Stimulated activated CD4-positive, alpha-beta T cell treated with anti-CD3 and anti-CD28 coated beads, Interleukin-4, amount 100 ng/mL, for 4 hours (primary cell): ENCODE measurements at regions not wholly inside any gene's neighbourhood (a gene's known extent, or its start where the extent isn't known, plus 50 kb on each side); places are given as distances from the start of the nearest gene placed in this dataset.

Source experiments
- DNase-seq, 2 experiments: peaks; one replicate each; pipeline ENCODE4 v3.0.0-alpha.2; 2020

DNA sequence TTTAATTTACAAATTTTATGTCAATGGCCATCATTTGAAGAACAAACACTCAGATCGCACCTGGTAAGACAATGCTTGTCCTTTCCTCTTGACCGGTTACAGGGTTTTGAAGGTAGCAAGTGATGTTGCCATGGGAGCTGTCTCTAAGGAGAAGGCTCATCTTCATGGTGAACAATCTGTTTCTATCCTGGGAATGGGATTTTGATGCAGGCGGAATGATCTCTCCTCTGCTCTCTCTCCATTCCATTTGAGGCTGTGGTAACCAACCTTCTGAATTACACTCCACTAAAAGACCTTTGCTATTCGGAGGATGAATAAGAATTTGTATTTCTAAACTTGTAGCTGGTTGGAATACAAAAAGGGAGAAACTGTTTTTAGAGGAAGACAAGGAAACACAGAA lies 57.9 kb upstream of the SLC5A9 start:
- no peak for DNase-seq

DNA sequence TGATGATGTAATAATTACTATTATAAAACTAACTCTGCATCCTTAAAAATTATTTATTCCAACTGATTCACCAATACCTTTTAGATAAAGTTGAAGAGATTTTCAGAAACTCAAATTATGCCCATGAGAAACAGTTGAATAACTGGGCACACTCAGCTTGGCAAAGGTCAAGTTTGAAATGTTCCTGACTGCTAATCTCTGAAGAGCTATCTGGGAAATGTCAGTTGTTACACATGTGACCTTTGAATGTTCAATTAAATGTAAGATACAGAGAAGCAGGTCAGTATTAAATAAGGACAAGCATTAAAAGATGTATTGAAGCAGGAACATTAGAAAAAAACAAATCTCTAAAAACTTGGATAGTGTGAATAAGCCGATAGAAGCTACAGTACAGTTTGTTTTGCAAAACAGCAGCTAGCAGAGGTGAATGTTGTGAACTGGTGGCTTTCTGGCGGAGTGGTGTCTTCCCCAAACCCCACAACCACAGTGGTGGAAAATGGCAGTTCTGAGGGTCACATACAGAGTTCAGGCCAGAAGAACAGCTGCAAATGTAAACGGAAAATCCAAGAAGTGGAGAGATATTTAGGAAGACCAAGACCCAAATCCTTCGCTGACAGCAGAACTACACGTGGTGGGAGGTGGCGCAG lies 61.9 kb upstream of the SLC5A9 start:
- no peak for DNase-seq

GRCh38 chr1:48139275-48139674 lies 83.2 kb upstream of the SLC5A9 start:
- DNase-seq = no peak

DNA sequence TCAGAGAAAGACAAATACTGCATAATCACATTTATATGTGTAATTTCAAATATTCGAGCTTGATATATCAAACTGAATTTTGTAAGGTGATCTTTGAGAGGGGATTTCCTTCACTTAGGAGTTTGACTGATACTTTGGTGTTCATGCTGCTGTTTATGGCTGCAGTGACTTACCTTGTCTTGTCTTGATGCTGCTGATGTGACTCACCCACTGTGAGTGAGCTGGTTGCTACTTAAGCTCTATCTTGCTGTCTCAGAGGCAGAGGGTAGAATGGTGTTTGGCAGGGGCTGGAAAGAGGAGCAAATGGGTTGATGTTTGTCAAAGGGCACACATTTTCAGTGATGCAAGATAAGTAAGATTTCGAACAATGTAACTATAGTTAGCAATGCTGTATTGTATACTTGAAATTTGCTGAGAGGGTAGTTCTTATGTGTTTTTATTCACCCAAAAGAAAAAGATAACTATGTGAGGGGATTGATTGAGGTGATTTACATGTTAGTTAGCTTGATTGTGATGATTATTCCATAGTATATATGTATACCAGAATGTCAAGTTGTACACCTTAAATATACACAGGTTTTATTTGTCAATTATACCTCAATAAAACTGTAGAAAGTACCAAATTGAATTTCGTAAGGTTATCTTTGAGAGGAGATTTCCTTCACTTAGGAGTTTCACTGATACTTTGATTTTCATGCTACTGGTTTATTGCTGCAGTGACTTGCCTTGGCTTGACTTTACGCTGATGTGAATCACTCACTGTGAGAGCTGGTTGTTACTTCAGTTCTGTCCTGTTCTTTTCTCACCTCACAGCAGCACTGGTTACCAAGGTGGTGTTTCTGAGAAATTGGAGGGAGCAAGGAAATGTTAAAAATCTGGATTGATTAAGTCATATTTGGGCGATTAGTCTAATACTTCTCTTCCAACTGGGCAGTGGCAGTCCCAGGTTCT lies 94.5 kb upstream of the SLC5A9 start:
- no peak for DNase-seq

DNA sequence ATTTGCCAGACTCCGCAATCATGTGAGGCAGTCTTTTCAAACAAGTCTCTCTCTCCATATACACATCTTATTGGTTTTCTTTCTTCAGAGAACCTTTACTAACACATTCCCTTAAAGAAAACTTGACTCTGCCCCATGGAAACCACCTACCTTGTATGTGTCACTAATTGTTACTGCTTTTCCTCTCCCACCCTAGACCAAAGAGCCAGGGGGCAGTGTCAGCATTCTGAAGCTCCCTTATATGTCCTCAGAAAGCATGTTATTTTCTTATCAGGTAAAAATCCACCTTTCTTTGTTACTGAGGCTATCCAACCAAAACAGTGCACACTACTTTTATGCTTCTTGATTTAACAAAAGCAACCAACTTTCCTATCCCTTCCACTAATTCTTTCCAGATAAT lies 98.9 kb upstream of the SLC5A9 start:
- DNase-seq = no peak

GRCh38 chr1:48121955-48122354 lies 100.6 kb upstream of the SLC5A9 start:
- DNase-seq = no peak

GRCh38 chr1:48120621-48121020 lies 101.9 kb upstream of the SLC5A9 start:
- DNase-seq = no peak

- DNase-seq = no peak
Observed at GRCh38 chr1:48115835-48116234, 106.7 kb upstream of the SLC5A9 start.

- no peak for DNase-seq
Observed at GRCh38 chr1:48114596-48115382, 107.7 kb upstream of the SLC5A9 start.

GRCh38 chr1:48109390-48110013 lies 112.3 kb upstream of the TRABD2B start:
- DNase-seq = no peak

- DNase-seq = no peak
Observed at GRCh38 chr1:48107516-48107915, 110.3 kb upstream of the TRABD2B start.

GRCh38 chr1:48106049-48106448 lies 108.9 kb upstream of the TRABD2B start:
- no peak for DNase-seq

- no peak for DNase-seq
Observed at GRCh38 chr1:48105165-48105564, 108.0 kb upstream of the TRABD2B start.

DNA sequence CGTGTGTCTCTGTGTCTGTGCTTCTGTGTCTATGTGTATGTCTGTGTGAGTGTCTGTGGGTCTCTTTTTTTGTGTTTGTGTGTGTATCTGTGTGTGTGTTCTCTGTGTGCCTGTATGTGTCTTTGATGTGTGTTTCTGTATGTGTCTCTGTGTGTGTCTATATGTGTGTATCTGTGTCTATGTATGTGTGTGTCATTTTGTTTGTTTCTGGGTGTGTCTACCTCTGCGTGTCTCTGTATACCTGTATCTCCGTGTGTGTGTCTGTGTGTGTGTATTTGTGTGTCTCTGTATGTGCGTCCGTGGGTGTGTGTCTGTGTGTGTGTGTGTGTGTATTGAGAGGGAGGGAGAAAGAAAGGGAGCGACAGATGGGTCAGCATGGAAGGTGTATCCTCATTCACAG lies 106.3 kb upstream of the TRABD2B start:
- no peak for DNase-seq

DNA sequence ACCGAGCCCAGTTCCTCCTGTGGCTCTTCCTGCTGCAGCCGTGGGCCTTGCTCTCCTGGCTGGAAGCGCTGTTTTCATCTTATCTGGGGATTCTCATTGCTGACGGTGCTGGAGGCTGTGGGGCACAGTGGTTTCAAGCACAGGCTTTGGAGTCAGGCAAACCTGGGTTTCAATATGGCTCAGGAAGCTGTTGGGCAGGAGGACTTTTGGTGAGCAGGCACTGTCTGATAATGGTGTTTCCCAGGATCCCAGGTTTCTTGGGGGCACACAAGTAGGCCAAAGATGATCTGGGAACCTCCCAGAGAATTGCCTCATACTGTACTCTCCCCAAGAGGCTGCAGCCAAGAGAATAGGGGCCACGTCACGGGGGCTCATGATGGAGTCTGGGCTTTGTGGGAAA lies 105.6 kb upstream of the TRABD2B start:
- no peak for DNase-seq

GRCh38 chr1:48099072-48099773 lies 102.0 kb upstream of the TRABD2B start:
- DNase-seq = no peak

DNA sequence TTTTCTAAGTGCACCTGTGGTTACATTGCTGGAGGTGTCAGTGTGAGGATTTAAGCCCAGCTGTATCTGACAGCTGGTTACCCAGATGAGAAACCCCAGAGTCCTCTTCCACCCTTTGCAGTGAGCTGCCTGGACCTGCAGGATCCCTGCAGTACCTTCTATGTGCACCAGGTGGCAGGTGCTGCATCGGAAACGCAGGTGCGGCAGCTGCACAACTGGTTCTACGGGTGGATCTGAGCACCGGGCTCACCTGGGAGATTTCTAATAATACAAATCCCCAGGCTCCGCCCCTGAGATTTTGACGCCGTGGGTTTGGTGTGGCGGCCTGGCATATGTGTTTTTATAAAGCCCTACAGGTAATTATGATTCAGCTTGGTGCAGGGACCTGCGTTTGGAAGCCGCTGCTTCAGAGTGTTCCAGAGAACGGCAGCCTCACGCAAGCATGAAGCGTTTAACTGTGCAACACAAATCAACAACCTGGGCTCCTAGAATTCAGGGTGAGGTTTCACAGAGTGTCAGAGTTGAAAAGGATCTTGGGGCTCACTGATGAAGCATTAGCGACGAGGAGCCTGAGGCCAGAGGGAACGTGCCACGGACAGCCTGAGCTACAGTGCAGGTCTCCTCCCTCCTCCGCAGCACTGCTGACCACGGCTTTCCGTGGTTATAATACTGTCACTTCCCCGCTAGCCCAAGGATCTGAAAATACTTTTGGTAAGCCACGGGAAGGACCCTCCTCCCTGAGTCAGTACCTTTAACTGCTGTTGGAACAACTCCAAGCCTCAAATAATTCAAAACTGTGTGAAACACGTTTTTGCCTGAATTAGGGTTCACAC lies 96.7 kb upstream of the TRABD2B start:
- peak; percentile 65 to 66 for DNase-seq

DNA sequence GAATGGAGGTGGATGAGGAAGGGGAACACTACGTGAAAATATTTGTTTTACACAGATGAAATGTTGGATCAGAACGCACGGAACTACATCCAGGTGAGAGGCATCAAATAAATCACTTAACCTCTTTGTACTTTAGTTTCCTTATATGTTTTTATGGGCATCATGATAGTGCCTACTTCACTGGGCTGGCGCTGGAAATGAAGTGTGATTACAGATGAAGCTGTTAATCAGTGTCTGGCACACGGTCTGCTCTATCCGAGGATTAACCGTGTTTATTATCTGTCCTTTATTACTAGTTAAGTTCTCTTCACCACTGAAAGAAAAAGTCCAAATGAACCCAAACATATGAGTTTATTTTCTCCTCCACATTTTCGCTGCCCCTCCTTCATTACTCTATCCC lies 96.0 kb upstream of the TRABD2B start:
- no peak for DNase-seq

DNA sequence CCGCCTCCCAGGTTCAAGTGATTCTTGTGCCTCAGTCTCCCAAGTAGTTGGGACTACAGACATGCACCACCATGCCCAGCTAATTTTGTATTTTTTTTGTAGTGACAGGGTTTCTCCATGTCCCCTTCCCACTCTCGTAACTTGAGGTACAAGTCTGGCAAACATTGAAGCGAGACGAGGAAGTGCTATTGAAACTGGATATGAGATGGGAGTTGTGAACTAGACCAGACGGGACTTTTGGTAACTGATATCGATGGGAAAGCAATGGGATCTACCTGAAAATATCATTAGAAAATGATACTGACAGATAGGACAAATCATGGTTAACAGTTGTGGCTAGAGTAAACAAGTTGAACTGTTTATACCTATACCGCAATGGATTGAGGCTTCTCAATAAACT lies 95.2 kb upstream of the TRABD2B start:
- DNase-seq = no peak

DNA sequence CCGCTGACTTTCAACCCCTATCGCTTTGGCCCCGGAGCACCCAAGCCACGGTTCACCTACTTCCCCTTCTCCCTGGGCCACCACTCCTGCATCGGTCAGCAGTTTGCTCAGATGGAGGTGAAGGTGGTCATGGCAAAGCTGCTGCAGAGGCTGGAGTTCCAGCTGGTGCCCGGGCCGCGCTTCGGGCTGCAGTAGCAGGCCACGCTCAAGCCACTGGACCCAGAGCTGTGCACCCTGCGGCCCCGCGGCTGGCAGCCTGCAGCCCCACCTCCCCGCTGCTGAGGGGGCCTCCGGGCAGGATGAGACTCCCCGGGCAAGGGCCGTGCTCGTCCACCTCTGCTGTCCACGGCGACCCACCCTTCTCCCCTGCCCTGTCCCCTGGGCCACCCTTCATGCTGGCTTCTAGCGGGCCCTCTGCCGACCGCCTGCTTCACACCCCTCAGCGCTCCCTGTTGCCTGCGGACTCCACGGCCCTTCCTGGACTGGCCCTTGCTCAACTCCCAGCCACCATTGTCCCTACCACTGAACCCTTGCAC lies 92.2 kb upstream of the TRABD2B start:
- no peak for DNase-seq

- DNase-seq = no peak
Observed at GRCh38 chr1:48084826-48085225, 87.6 kb upstream of the TRABD2B start.
